ENCODE measurements at regions not wholly inside any gene's neighbourhood (a gene's known extent, or its start where the extent isn't known, plus 50 kb on each side); places are given as distances from the start of the nearest gene placed in this dataset.

DNA sequence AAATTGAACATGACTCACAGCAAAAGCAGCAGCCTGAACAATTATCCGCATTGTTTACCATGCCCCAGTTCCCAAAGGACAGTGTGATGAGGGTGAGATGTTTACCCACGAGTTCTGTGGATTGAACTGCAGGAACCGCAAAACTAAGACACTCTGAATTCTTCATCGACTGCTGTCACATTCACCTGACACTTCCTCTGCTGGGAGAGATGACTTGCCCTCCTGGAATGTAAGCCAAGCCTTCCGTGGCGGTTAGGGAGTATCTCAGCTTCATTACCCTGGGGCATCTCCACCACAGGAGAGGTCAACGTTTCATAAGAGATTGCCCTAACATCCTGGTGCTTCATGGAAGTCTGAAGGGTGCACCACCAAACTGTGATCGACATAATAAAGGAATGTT lies 374.6 kb upstream of the ADARB2 start:
- no peak for TF ChIP-seq CTCF (IDR thresholded peaks at IDR 0.05 in 8 of 11, conservative IDR thresholded peaks at IDR 0.05 in 3 of 11)
- TF ChIP-seq POLR2A (IDR thresholded peaks at IDR 0.05), result no peak

Data from spleen (tissue), 7 donors.